ENCODE measurements at regions not wholly inside any gene's neighbourhood (a gene's known extent, or its start where the extent isn't known, plus 50 kb on each side); places are given as distances from the start of the nearest gene placed in this dataset.
A peak's percentile ranks its signal among the peaks of the same experiment; 100 is the strongest.

DNA sequence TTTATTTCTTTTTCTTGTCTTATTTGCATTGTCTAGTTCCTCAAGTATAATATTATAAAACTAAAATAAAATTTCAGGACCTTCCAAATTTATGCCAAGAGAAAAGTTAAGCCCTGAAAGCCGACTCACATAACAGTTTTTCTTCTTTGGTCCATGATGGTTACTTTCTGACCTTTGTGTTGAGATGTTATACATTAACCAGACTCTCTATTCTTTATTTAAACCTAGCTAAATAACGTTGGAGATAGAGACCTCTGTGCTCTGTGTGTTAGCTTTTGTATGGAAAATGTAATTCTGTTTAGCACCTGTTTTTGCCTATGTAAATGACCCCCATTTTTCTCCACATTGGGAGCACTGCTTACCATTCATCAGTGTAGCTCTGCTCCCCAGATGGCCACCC lies 352.4 kb downstream of the CD109 start:
- no peak for DNase-seq
- intact Hi-C loops (cut with DNase I; ENCODE audit: low total_unique reads), result no loop called here
- no peaks in the 10 kb centered on the region for H3K9me3 ChIP-seq
- no peaks in the 10 kb centered on the region for H3K27me3 ChIP-seq
- TF ChIP-seq POLR2A (IDR thresholded peaks at IDR 0.05), result no peak
- TF ChIP-seq, protein P1, sequence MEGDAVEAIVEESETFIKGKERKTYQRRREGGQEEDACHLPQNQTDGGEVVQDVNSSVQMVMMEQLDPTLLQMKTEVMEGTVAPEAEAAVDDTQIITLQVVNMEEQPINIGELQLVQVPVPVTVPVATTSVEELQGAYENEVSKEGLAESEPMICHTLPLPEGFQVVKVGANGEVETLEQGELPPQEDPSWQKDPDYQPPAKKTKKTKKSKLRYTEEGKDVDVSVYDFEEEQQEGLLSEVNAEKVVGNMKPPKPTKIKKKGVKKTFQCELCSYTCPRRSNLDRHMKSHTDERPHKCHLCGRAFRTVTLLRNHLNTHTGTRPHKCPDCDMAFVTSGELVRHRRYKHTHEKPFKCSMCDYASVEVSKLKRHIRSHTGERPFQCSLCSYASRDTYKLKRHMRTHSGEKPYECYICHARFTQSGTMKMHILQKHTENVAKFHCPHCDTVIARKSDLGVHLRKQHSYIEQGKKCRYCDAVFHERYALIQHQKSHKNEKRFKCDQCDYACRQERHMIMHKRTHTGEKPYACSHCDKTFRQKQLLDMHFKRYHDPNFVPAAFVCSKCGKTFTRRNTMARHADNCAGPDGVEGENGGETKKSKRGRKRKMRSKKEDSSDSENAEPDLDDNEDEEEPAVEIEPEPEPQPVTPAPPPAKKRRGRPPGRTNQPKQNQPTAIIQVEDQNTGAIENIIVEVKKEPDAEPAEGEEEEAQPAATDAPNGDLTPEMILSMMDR (IDR thresholded peaks at IDR 0.05), result no peak
- H3K4me3 ChIP-seq, result no peak overlapping the region
- H3K4me1 ChIP-seq, result no peaks in the 10 kb centered on the region
- no peaks in the 10 kb centered on the region for H3K36me3 ChIP-seq
- H3K27ac ChIP-seq, result no peak overlapping the region

DNA sequence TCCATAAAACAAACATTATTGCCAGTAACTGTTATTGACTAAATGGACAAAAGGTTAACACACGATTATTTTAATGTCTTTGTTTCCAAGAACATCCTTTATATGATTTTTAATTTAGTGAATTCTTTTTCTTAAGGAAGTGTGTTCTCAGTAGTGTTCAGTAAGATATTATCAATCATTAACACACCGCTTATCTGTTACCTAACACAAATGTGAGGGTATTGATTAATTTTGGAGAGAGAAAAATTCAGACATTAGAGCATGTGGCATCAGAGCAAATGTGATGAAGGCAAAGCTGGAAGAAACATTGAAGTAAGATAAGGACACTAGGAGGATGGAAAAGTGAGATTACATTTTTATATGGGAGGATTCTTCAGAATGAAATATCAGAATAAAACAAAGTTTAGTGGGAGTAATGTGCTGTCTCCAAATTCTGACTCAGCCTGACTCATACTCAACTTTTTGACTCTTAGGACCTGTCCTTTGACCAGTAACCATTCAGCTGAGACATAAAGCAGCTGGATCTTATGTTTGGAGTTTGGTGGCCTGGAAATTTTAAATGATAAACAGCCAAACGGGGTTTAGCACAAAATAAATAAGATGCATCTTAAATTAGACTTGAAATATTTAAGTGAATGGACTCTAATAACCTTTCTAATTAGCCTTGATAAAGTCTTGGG lies 348.6 kb downstream of the CD109 start:
- TF ChIP-seq POLR2A (IDR thresholded peaks at IDR 0.05), result no peak
- TF ChIP-seq, protein P1 (IDR thresholded peaks at IDR 0.05), result no peak
- H3K27ac ChIP-seq, result peak overlapping the region; percentile 22 to 70
- H3K36me3 ChIP-seq, result no peaks in the 10 kb centered on the region
- no peak overlapping the region for H3K4me3 ChIP-seq
- intact Hi-C loops (cut with DNase I; ENCODE audit: low total_unique reads), result no loop called here
- DNase-seq, result peak in 1 of 2 donors; percentile 18
- H3K4me1 ChIP-seq, result no peaks in the 10 kb centered on the region
- no peaks in the 10 kb centered on the region for H3K27me3 ChIP-seq
- H3K9me3 ChIP-seq, result no peaks in the 10 kb centered on the region

DNA sequence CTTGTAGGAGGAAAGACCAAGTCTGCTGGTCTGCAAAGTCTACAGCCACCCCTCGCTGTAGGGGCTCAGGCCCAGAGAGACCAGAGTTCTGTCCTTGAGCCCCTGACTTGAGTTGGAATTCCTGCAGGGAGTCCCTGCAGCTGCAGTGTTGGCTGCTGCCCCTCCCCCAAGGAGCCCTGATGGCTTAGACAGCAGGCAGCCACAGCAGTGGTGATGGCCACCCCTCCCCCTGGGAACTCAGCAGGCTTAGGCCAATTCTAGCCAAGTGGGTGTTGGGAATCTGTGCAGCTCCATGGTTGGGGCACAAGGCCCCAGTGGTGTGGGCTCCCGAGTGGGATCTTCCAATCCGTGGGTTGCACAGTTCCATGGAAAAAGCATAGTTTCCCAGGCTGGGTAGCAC lies 345.4 kb downstream of the CD109 start:
- H3K27ac ChIP-seq, result no peak overlapping the region
- no peaks in the 10 kb centered on the region for H3K9me3 ChIP-seq
- no peaks in the 10 kb centered on the region for H3K4me1 ChIP-seq
- H3K36me3 ChIP-seq, result no peaks in the 10 kb centered on the region
- intact Hi-C loops (cut with DNase I; ENCODE audit: low total_unique reads), result no loop called here
- DNase-seq, result no peak
- no peaks in the 10 kb centered on the region for H3K27me3 ChIP-seq
- TF ChIP-seq, protein P1 (IDR thresholded peaks at IDR 0.05), result no peak
- no peak for TF ChIP-seq POLR2A (IDR thresholded peaks at IDR 0.05)
- H3K4me3 ChIP-seq, result no peak overlapping the region

DNA sequence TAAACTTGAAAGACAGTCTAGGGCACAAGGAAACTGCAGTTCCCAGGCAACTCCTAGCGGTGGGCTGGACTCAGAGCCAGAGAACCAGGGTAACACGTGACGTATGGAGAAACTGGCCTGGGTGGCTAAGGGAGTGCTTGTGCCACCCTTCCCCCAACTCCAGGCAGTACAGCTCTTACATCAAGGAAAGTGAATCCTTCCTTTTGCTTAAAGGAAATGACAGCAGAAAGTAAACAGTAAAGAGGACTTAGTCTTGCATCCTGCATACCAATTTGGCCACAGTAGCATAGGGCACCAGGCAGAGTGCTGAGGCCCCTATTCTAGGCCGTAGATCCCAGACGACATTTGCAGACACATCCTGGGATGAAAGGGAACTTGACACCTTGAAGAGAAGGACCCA lies 322.8 kb downstream of the CD109 start:
- Histone ChIP-seq H3K4me3 (no peak overlapping the region), H3K27me3 (no peaks in the 10 kb centered on the region), H3K27ac (no peak overlapping the region), H3K4me1 (no peaks in the 10 kb centered on the region), H3K36me3 (no peaks in the 10 kb centered on the region), H3K9me3 (no peaks in the 10 kb centered on the region)
- no peak for DNase-seq
- no peak for TF ChIP-seq POLR2A (IDR thresholded peaks at IDR 0.05)
- TF ChIP-seq, protein P1 (IDR thresholded peaks at IDR 0.05), result no peak
- intact Hi-C loops (cut with DNase I; ENCODE audit: low total_unique reads), result no loop called here

DNA sequence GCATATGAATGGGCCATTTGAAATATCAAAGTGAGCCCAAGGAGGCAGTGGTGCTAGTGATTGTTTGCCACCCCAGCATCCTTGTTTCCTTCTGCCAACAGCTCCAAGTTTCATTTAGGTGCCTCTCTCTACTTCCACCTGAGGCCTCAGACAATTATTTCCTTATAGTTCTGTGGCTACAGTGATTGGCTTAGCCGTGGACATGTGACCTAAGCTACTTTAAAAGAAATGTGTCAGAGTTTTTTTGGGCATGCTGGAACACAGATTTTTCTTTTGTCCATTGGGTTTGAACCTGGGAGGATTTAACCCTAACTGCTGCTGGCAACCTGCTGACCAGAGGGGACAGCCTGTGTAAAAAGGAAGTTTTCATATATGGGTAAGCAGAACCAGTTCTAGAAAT lies 319.4 kb downstream of the CD109 start:
- intact Hi-C loops (cut with DNase I; ENCODE audit: low total_unique reads), result no loop called here
- no peaks in the 10 kb centered on the region for H3K9me3 ChIP-seq
- no peak overlapping the region for H3K27ac ChIP-seq
- H3K4me3 ChIP-seq, result no peak overlapping the region
- H3K4me1 ChIP-seq, result no peaks in the 10 kb centered on the region
- no peaks in the 10 kb centered on the region for H3K27me3 ChIP-seq
- no peak for DNase-seq
- TF ChIP-seq, protein P1 (IDR thresholded peaks at IDR 0.05), result no peak
- no peak for TF ChIP-seq POLR2A (IDR thresholded peaks at IDR 0.05)
- no peaks in the 10 kb centered on the region for H3K36me3 ChIP-seq

Measured in uterus (tissue), 3 donors.